GM23248 (cell line): ENCODE measurements at regions not wholly inside any gene's neighbourhood (a gene's known extent, or its start where the extent isn't known, plus 50 kb on each side); places are given as distances from the start of the nearest gene placed in this dataset.

Experiments used
- EZH2 ChIP-seq: fragments of 200-600 bp; sonication (generic); IDR thresholded peaks from 2 replicates; pipeline ENCODE4 v1.6.1; 2018; ENCODE audit warnings: antibody characterized with exemption, mild to moderate bottlenecking; ENCODE audit not compliant: insufficient read depth, poor library complexity, severe bottlenecking
- EZH2phosphoT487 ChIP-seq: fragments of 200-600 bp; sonication (generic); IDR thresholded peaks from 2 replicates; pipeline ENCODE4 v1.6.1; 2018; ENCODE audit warnings: antibody characterized with exemption, moderate library complexity, mild to moderate bottlenecking, low read depth; ENCODE audit not compliant: insufficient read depth

GRCh38 chr4:57910151-57910550 lies 800.0 kb upstream of the IGFBP7 start:
- no peak for TF ChIP-seq EZH2
- no peak for TF ChIP-seq EZH2phosphoT487
